ENCODE measurements at regions not wholly inside any gene's neighbourhood (a gene's known extent, or its start where the extent isn't known, plus 50 kb on each side); places are given as distances from the start of the nearest gene placed in this dataset.
"Not testable (repeated sequence)": the region's sequence is repeated elsewhere in the genome, so short reads cannot be mapped to it uniquely, and the experiment has no call there.

GRCh38 chr14:101687756-101688546 lies 73.6 kb upstream of the PPP2R5C start:
- H3K36me3 ChIP-seq, result no peaks in the 10 kb centered on the region
- no peaks in the 10 kb centered on the region for H3K9me3 ChIP-seq
- DNase-seq (no peak), ATAC-seq (no peak)
- no peak overlapping the region for H3K27ac ChIP-seq
- 63 to 66% methylated on average over 6 of the region's 6 CpGs for WGBS, 2 donors
- no peaks in the 10 kb centered on the region for H3K4me1 ChIP-seq
- H3K27me3 ChIP-seq, result peaks cover 0 to 43% (median 20%) of the 10 kb centered on the region in 7 donors
- H3K4me3 ChIP-seq, result no peak overlapping the region
- intact Hi-C loops (cut with DNase I), result no loop called here
- no peak for TF ChIP-seq CTCF (IDR thresholded peaks at IDR 0.05)

GRCh38 chr14:101689039-101689501 lies 72.4 kb upstream of the PPP2R5C start:
- Histone ChIP-seq H3K27ac (no peak overlapping the region), H3K27me3 (peaks cover 0 to 39% (median 20%) of the 10 kb centered on the region in 7 donors), H3K4me3 (no peak overlapping the region), H3K9me3 (no peaks in the 10 kb centered on the region), H3K36me3 (no peaks in the 10 kb centered on the region), H3K4me1 (no peaks in the 10 kb centered on the region)
- intact Hi-C loops (cut with DNase I), result no loop called here
- TF ChIP-seq CTCF (IDR thresholded peaks at IDR 0.05), result no peak
- 96% methylated on average over 25 of the region's 25 CpGs for WGBS, 2 donors
- ATAC-seq, result peak in 1 of 8 donors; percentile 55
- no peak for DNase-seq

- ATAC-seq; H3K4me3 ChIP-seq; H3K9me3 ChIP-seq; H3K27ac ChIP-seq; DNase-seq; H3K36me3 ChIP-seq; H3K4me1 ChIP-seq; intact Hi-C loops (cut with DNase I): not testable (repeated sequence)
- WGBS, 2 donors, result 89% methylated on average over 12 of the region's 12 CpGs
- peaks cover 0 to 30% (median 12%) of the 10 kb centered on the region in 7 donors for H3K27me3 ChIP-seq
Observed at GRCh38 chr14:101689966-101690365, 71.5 kb upstream of the PPP2R5C start.

- ATAC-seq (no peak), DNase-seq (no peak)
- Histone ChIP-seq H3K27ac (no peak overlapping the region), H3K9me3 (peaks cover 0 to 24% (median 0%) of the 10 kb centered on the region in 11 donors), H3K4me3 (no peak overlapping the region), H3K36me3 (no peaks in the 10 kb centered on the region), H3K4me1 (no peaks in the 10 kb centered on the region), H3K27me3 (peaks cover 0 to 26% (median 0%) of the 10 kb centered on the region in 7 donors)
- TF ChIP-seq CTCF (IDR thresholded peaks at IDR 0.05), result no peak
- intact Hi-C loops (cut with DNase I), result no loop called here
- 8 to 24% methylated on average over 1 of the region's 1 CpG for WGBS, 2 donors
Observed at GRCh38 chr14:101695659-101696058, 65.8 kb upstream of the PPP2R5C start.

- H3K9me3 ChIP-seq, result no peaks in the 10 kb centered on the region
- no peak overlapping the region for H3K4me3 ChIP-seq
- intact Hi-C loops (cut with DNase I), result loop anchor here in 3 of 10 donors (10.0 kb wide), 4 partner anchors 261 to 621 kb away; partner anchors contain the start of gene DYNC1H1 (in 2 of the 3)
- H3K27me3 ChIP-seq, result peaks cover 0 to 43% (median 5%) of the 10 kb centered on the region in 7 donors
- peaks cover 10 to 33% (median 25%) of the 10 kb centered on the region in 9 donors for H3K4me1 ChIP-seq
- ATAC-seq (no peak), DNase-seq (no peak)
- no peaks in the 10 kb centered on the region for H3K36me3 ChIP-seq
- WGBS, 2 donors, result 92 to 93% methylated on average over 3 of the region's 3 CpGs
- H3K27ac ChIP-seq, result no peak overlapping the region
- no peak for TF ChIP-seq CTCF (IDR thresholded peaks at IDR 0.05)
Observed at GRCh38 chr14:101704140-101704539, 57.4 kb upstream of the PPP2R5C start.
